CD4-positive, alpha-beta T cell treated with Interleukin-6 for 4 hours (primary cell): ENCODE measurements at regions not wholly inside any gene's neighbourhood (a gene's known extent, or its start where the extent isn't known, plus 50 kb on each side); places are given as distances from the start of the nearest gene placed in this dataset.
"Not testable (repeated sequence)": the region's sequence is repeated elsewhere in the genome, so short reads cannot be mapped to it uniquely, and the experiment has no call there.

ENCODE experiments used
- DNase-seq: peaks from one replicate; pipeline ENCODE4 v3.0.0-alpha.2; 2020; ENCODE audit warnings: mixed read lengths

- no peak for DNase-seq
These were observed 290.2 kb downstream of the SPATA17 start for GRCh38 chr1:217921126-217921904.

GRCh38 chr1:217924924-217925323, 293.8 kb downstream of the SPATA17 start:
- DNase-seq = no peak

DNA sequence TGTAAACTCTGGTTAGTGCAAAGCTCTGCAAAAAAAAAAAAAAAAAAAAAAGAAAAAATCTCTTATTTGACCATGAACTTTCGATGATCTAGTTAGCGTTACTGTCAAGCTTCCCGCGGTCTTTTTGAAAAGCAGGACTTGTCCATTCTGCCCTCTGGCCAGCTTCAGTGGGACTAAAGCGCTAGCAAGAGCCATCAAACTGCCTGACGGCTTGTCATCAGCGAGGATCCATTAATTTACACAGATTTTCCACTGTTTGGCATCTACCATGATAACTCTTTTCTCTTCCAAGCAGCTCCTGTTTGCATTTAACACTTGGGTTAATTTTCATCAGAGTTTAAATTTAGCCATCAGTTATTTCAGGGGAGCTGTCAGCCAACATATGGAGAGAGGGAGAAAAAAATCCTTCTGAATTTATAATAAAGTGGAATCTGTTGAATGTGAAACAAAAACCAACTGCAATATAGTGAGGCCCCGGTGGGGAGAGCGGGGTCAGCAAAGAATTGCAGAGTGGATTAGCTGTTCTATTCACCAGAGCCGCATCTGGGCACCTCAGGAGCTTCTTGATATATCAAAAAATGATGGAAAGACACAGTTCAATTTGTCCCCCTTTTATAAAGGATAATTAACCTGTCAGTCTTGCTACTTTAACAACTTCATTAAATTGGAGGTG, 298.2 kb downstream of the SPATA17 start:
- no peak for DNase-seq

GRCh38 chr1:217943361-217943760, 312.2 kb downstream of the SPATA17 start:
- DNase-seq = no peak

GRCh38 chr1:217944550-217944949, 313.4 kb downstream of the SPATA17 start:
- no peak for DNase-seq

DNA sequence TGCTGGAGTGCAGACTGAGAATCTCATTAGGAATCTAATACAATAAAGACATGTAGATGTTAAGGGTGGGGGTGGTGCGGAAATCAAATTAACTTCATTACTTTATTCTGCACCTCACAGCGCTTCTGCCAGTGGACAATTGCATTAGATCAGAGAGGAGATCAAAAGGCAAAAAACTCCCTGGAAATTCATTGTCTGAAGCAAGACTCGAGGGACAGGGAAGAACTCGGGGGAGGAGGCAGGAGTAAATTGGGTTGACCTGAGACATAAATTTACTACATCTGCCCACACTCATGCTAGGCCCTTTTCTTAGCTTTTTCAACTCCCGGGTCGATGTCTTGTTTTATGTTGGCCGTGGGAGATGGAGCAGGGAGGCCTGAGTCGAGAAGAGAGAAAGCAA, 315.4 kb downstream of the SPATA17 start:
- no peak for DNase-seq

DNA sequence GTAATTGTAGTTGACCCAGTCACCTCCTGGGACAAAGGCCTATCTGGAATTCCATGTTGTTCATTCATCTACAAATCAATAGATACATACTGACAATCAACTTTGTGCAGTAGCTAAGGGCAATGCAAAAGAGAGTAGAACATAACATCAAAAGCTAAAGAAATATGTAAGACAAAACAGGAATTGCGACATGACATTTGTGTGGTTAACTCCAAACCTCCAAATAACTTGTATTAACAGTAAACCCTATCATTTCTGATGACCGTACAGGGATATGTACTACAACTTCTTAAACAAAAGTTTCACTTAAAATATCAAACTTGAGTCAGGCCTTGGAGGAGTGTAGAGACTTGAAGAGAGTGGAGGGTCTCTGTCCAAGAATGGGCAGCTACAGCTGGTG, 317.6 kb downstream of the SPATA17 start:
- DNase-seq = no peak

GRCh38 chr1:217953330-217953729, 322.2 kb downstream of the SPATA17 start:
- DNase-seq = no peak

DNA sequence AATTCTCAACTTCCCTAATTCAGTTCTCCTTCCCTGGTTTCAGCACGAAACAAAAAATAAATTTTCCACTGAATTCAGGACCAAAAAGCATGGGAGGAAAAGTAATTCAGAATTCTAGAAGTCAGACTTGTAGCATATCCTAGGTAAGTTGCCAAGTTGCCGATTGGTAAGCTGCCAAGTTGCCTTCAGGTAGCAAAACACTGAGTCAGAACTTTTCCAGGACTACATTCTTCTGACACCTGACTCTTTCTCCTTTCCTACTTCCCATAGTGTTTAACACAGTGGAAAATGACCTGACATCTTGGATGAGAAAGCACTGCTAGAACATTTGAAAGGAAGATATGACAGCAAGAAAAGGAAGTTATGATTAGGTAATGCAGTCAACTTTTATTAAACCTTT, 322.8 kb downstream of the SPATA17 start:
- DNase-seq = no peak

GRCh38 chr1:217955723-217956122, 324.6 kb downstream of the SPATA17 start:
- no peak for DNase-seq

DNA sequence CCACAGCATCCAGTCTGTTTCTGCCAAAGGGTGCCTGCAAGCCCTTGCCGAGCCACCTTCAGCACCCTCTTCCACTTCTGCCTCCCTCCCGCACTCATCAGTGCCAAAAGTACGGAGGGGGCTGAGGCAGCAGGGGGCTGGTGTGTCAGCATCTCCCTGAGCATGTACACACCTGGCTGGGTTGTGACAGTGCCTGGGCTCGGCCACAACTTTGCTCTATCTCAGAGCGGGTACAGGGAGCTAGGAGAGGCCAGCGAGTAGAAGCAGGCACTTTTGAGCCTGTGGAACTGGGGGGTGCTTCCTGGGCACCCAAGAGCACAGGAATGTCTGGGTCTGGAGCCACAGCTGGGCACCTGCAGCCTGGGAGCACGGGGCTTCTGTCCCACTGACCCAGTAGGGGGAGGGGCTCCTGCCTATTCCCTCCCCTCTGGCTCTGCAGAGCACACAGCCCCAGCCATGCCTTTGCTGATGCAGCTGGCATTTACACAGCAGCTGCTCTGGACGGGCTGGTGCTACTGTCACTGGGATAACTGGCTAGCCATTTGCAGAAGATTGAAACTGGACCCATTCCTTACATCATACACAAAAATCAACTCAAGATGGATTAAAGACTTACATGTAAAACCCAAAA, 319.8 kb upstream of the RRP15 start:
- no peak for DNase-seq

GRCh38 chr1:217968085-217968484, 317.0 kb upstream of the RRP15 start:
- DNase-seq = no peak

DNA sequence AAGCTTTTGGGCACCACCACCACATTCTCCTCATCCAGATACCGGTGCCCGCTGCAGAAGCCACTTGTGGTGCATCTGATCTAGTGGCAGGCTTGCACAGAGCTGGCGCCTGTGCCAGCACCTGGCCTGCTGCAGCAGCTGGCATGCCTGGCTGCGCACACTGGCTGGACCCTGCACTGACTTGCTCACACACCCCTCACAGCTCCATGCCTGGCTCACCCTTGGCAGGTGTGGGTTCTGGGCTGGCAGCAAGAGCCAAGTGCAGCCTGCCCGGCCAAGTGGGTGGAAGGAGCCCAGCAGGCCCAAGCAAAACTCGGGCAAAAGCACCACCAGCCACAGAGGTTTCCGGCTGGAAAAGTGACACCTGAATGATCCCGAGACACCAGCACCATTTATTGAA, 315.7 kb upstream of the RRP15 start:
- no peak for DNase-seq

- no peak for DNase-seq
These were observed 307.1 kb upstream of the RRP15 start for GRCh38 chr1:217977943-217978342.

GRCh38 chr1:217981430-217981829, 303.7 kb upstream of the RRP15 start:
- no peak for DNase-seq

GRCh38 chr1:217982331-217983050, 302.6 kb upstream of the RRP15 start:
- DNase-seq = no peak

DNA sequence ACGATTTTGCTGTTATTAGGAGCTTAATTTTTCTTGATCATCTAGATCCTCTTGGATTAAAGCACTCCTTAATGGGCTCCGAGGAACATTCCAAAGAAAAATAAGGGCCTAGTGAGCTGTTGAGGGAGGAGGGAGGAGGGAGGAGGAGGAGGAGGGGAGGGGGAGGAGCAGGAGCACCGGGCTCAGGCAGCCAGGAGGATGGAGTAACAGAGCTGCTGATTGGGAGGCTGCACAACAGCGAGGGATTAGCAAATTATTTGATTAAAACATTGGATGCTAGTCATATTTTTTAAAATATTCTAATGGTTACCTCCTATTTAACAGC, 302.1 kb upstream of the RRP15 start:
- DNase-seq = no peak

GRCh38 chr1:217985641-217986040, 299.5 kb upstream of the RRP15 start:
- no peak for DNase-seq

GRCh38 chr1:217989510-217989909, 295.6 kb upstream of the RRP15 start:
- no peak for DNase-seq

GRCh38 chr1:217993439-217993838, 291.7 kb upstream of the RRP15 start:
- no peak for DNase-seq

DNA sequence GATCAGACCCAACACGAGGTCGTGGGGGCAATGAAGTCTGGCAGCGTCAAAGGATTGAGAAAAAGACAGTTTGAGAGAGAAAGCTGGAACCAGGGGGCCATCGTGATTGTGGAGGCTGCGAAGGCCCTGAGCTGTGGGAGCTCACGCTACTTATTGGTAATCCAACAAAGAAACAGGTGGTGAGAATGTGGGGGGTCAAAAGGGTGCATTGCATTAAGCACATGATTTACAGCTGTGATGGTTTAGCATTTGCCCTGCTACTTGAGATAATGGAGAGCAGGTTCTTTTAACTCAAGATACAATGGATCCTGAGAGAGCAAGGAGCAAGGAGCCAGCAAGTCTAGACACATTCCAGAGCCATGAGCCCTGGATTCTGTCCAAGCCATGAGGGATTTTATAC, 276.8 kb upstream of the RRP15 start:
- DNase-seq = not testable (repeated sequence)

- DNase-seq = not testable (repeated sequence)
These were observed 270.0 kb upstream of the RRP15 start for GRCh38 chr1:218015106-218015505.

- DNase-seq = no peak
These were observed 260.8 kb upstream of the RRP15 start for GRCh38 chr1:218024211-218024720.
